ENCODE measurements at regions not wholly inside any gene's neighbourhood (a gene's known extent, or its start where the extent isn't known, plus 50 kb on each side); places are given as distances from the start of the nearest gene placed in this dataset.

- no peaks in the 10 kb centered on the region for H3K36me3 ChIP-seq (replicated peaks in 1 of 2; ENCODE audit: control insufficient read depth in 1 of 2, insufficient read depth in 2 of 2, low read length in 2 of 2)
- no peak overlapping the region for H3K4me3 ChIP-seq (replicated peaks in 1 of 3; ENCODE audit: insufficient read depth in 1 of 3, low read depth in 2 of 3, low read length in 3 of 3)
- TF ChIP-seq BATF2 (CRISPR knock-in tag; IDR thresholded peaks at IDR 0.05) (no peak), CREB1 (IDR thresholded peaks at IDR 0.05) (peak; percentile 84), CREB1 (CRISPR knock-in tag; IDR thresholded peaks at IDR 0.05) (no peak), ATF7 (IDR thresholded peaks at IDR 0.05) (peak; percentile 68), ATF7 (CRISPR knock-in tag; IDR thresholded peaks at IDR 0.05) (no peak), FOXP1 (IDR thresholded peaks at IDR 0.05) (no peak), FOXP1 (CRISPR knock-in tag; IDR thresholded peaks at IDR 0.05) (no peak)
- H3K27me3 ChIP-seq (ENCODE audit: control insufficient read depth in 1 of 2, insufficient read depth in 2 of 2, low read length in 2 of 2) = no peaks in the 10 kb centered on the region
- H3K4me2 ChIP-seq (ENCODE audit: low read depth, low read length) = no peak overlapping the region
- H3K27ac ChIP-seq (ENCODE audit: extremely low read length, insufficient read depth, low read length) = no peak overlapping the region
- no peaks in the 10 kb centered on the region for H3K79me2 ChIP-seq (ENCODE audit: insufficient read depth, low read length)
- in situ Hi-C loops (cut with HindIII; ENCODE audit: extremely low pct_ligation_motif_present, low pct_unique_long_range_greater_than_20kb) (no loop called here), intact Hi-C loops (cut with micrococcal nuclease; ENCODE audit: unreplicated experiment) (no loop called here)
- H3K4me1 ChIP-seq (ENCODE audit: insufficient read depth, low read length) = no peaks in the 10 kb centered on the region
- FAIRE-seq = no peak
- ChIA-PET CTCF (ENCODE audit: low intra/inter-chr PET ratio, low total read pairs) (no interaction called here), POLR2A (no interaction called here)
- no peaks in the 10 kb centered on the region for H3K9me3 ChIP-seq (ENCODE audit: low read length)
- 1% methylated on average over 3 of the region's 3 CpGs for WGBS (ENCODE audit: low lambda C conversion rate)
- DNase-seq (ENCODE audit: low spot score) = no peak
- H2AFZ ChIP-seq (ENCODE audit: low read length) = no peak overlapping the region
- no TSS peak for BruUV-seq (replicated peaks)
- H4K20me1 ChIP-seq (ENCODE audit: insufficient read depth, low read length) = no peaks in the 10 kb centered on the region
- H3K9ac ChIP-seq (ENCODE audit: insufficient read depth, low read depth, low read length) = no peak overlapping the region
- no peak for ATAC-seq
Measured at GRCh38 chr5:86074297-86074696, 543.4 kb upstream of the COX7C start.

DNA sequence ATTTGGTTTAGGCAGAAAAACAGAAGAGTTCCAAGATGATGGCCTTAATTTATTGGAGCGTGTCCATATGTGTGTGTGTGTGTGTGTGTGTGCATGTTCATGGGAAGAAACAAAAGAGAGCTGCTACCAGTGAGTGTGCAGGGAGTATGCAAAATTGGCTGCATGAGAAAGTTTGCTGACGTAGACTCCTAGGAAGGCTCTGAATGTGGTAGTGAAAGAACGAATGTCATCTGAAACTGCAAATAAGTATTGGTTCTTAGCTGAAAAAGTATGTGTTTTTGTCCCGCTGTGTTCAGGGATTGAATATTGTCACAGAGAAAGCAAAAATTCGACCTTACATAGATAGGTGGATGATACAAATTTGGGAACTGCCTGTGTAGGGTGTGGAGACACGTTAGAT is 542.6 kb upstream of the COX7C start:
- Histone ChIP-seq H3K4me2 (ENCODE audit: low read depth, low read length) (no peak overlapping the region), H3K4me3 (replicated peaks in 1 of 3; ENCODE audit: insufficient read depth in 1 of 3, low read depth in 2 of 3, low read length in 3 of 3) (no peak overlapping the region), H3K9ac (ENCODE audit: insufficient read depth, low read depth, low read length) (no peak overlapping the region), H3K9me3 (ENCODE audit: low read length) (no peaks in the 10 kb centered on the region), H3K36me3 (replicated peaks in 1 of 2; ENCODE audit: control insufficient read depth in 1 of 2, insufficient read depth in 2 of 2, low read length in 2 of 2) (no peaks in the 10 kb centered on the region), H3K4me1 (ENCODE audit: insufficient read depth, low read length) (no peaks in the 10 kb centered on the region), H2AFZ (ENCODE audit: low read length) (no peak overlapping the region), H3K27ac (ENCODE audit: extremely low read length, insufficient read depth, low read length) (no peak overlapping the region), H3K27me3 (ENCODE audit: control insufficient read depth in 1 of 2, insufficient read depth in 2 of 2, low read length in 2 of 2) (no peaks in the 10 kb centered on the region), H3K79me2 (ENCODE audit: insufficient read depth, low read length) (no peaks in the 10 kb centered on the region), H4K20me1 (ENCODE audit: insufficient read depth, low read length) (no peaks in the 10 kb centered on the region)
- POLR2A ChIA-PET = no interaction called here
- FAIRE-seq (no peak), DNase-seq (ENCODE audit: low spot score) (no peak), ATAC-seq (no peak)
- in situ Hi-C loops (cut with HindIII; ENCODE audit: extremely low pct_ligation_motif_present, low pct_unique_long_range_greater_than_20kb) = no loop called here
- intact Hi-C loops (cut with micrococcal nuclease; ENCODE audit: unreplicated experiment) = no loop called here
- no TSS peak for BruUV-seq (replicated peaks)
- CTCF ChIA-PET (ENCODE audit: low intra/inter-chr PET ratio, low total read pairs) = no interaction called here
- WGBS (ENCODE audit: low lambda C conversion rate) = 10% methylated on average over 6 of the region's 6 CpGs
- TF ChIP-seq HNF4G (IDR thresholded peaks at IDR 0.05; ENCODE audit: borderline replicate concordance, low read depth, low read length) = no peak
- no peak for TF ChIP-seq HNF4G (CRISPR knock-in tag; IDR thresholded peaks at IDR 0.05; ENCODE audit: borderline replicate concordance, low read depth)
- TF ChIP-seq PHF8 (CRISPR knock-in tag; IDR thresholded peaks at IDR 0.05) = no peak
- TF ChIP-seq ZNF780A (CRISPR knock-in tag; IDR thresholded peaks at IDR 0.05) = no peak
- TF ChIP-seq MBNL3 (CRISPR knock-in tag; conservative IDR thresholded peaks at IDR 0.05) = no peak
- TF ChIP-seq SALL1 (CRISPR knock-in tag; IDR thresholded peaks at IDR 0.05) = no peak
- TF ChIP-seq KLF16 (CRISPR knock-in tag; IDR thresholded peaks at IDR 0.05) = no peak
- TF ChIP-seq AHR (CRISPR knock-in tag; IDR thresholded peaks at IDR 0.05) = no peak
- no peak for TF ChIP-seq SAFB2 (CRISPR knock-in tag; IDR thresholded peaks at IDR 0.05; ENCODE audit: borderline replicate concordance, low read depth)
- TF ChIP-seq SOX5 (CRISPR knock-in tag; IDR thresholded peaks at IDR 0.05; ENCODE audit: borderline replicate concordance) = no peak
- no peak for TF ChIP-seq HNRNPH1 (optimal IDR thresholded peaks at IDR 0.05; ENCODE audit: low read depth, low read length)
- no peak for TF ChIP-seq HOMEZ (CRISPR knock-in tag; IDR thresholded peaks at IDR 0.05; ENCODE audit: low read depth)
- TF ChIP-seq FOXK2 (IDR thresholded peaks at IDR 0.05) = no peak
- no peak for TF ChIP-seq MZF1 (CRISPR knock-in tag; IDR thresholded peaks at IDR 0.05; ENCODE audit: borderline replicate concordance)
- TF ChIP-seq PHB2 (IDR thresholded peaks at IDR 0.05; ENCODE audit: partially characterized antibody) = no peak

All from HepG2 (cell line).